K562 (cell line): ENCODE measurements at regions not wholly inside any gene's neighbourhood (a gene's known extent, or its start where the extent isn't known, plus 50 kb on each side); places are given as distances from the start of the nearest gene placed in this dataset.

Source experiments
- DDX20 ChIP-seq: fragments of 450-650 bp; IDR thresholded peaks from 2 replicates; pipeline ENCODE4 v1.6.1; 2016; ENCODE audit warnings: missing genetic modification characterization, low read depth, mild to moderate bottlenecking, missing compliant biosample characterization, moderate library complexity
- E2F3 ChIP-seq: fragments of 250-450 bp; sonication (Bioruptor Pico); IDR thresholded peaks from 2 replicates; pipeline ENCODE4 v1.4.0; 2020; ENCODE audit warnings: mild to moderate bottlenecking
- FOXJ2 ChIP-seq: fragments of 200-800 bp; sonication (Bioruptor generic); IDR thresholded peaks from 2 replicates; pipeline ENCODE4 v1.6.1; 2016; ENCODE audit warnings: missing genetic modification characterization, missing compliant biosample characterization
- GATAD2B ChIP-seq: fragments of 450-650 bp; IDR thresholded peaks from 2 replicates; pipeline ENCODE4 v1.6.1; 2017; ENCODE audit warnings: mild to moderate bottlenecking, borderline replicate concordance
- LARP7 ChIP-seq: fragments of 450-650 bp; IDR thresholded peaks from 2 replicates; pipeline ENCODE4 v1.6.1; 2016
- MED1 ChIP-seq: sonication (generic); formaldehyde crosslinking; IDR thresholded peaks from 2 replicates; pipeline ENCODE4 v1.8.1; 2023; ENCODE audit warnings: missing genetic modification reagents, borderline replicate concordance
- NFIC ChIP-seq: fragments of 450-650 bp; IDR thresholded peaks from 2 replicates; pipeline ENCODE4 v1.6.1; 2017; ENCODE audit warnings: mild to moderate bottlenecking, inconsistent platforms
- POLR3G ChIP-seq: IDR thresholded peaks from 2 replicates; pipeline ENCODE4 v1.6.1; 2011; ENCODE audit not compliant: insufficient read length, insufficient replicate concordance; ENCODE audit errors: extremely low read depth
- PURB ChIP-seq: sonication (generic); formaldehyde crosslinking; IDR thresholded peaks from 2 replicates; pipeline ENCODE4 v1.9.0; 2021; ENCODE audit warnings: low read depth, mild to moderate bottlenecking, missing genetic modification reagents
- SMARCA5 ChIP-seq: fragments of 450-650 bp; IDR thresholded peaks from 2 replicates; pipeline ENCODE4 v1.6.1; 2016
- TEAD4 ChIP-seq, 2 experiments: sonication (generic) in 1 of 2; formaldehyde crosslinking in 1 of 2; IDR thresholded peaks; 2 replicates each; pipeline versions ENCODE4 v1.6.1 to v1.8.0; 2012 to 2022; ENCODE audit warnings: borderline replicate concordance in 1 of 2, inconsistent platforms in 1 of 2, low read length in 1 of 2, mild to moderate bottlenecking in 1 of 2, missing genetic modification reagents in 1 of 2
- ZNF197 ChIP-seq: fragments of 200-800 bp; sonication (Bioruptor generic); IDR thresholded peaks from 2 replicates; pipeline ENCODE4 v1.6.1; 2016; ENCODE audit warnings: low read depth, missing genetic modification characterization, missing compliant biosample characterization
- ZNF239 ChIP-seq: fragments of 250-450 bp; sonication (Bioruptor Pico); IDR thresholded peaks from 2 replicates; pipeline ENCODE4 v1.4.0; 2020; ENCODE audit warnings: mild to moderate bottlenecking
- ZNF766 ChIP-seq: fragments of 200-800 bp; sonication (Bioruptor generic); conservative IDR thresholded peaks from 2 replicates; pipeline ENCODE4 v1.6.1; 2016; ENCODE audit warnings: missing genetic modification characterization, missing compliant biosample characterization
- TF ChIP-seq, protein P1 (sequence below), 2 experiments: fragments of 450-650 bp; IDR thresholded peaks; 2 replicates each; pipeline ENCODE4 v1.6.1; 2018; ENCODE audit warnings: mild to moderate bottlenecking in 2 of 2, low read depth in 1 of 2; ENCODE audit not compliant: partially characterized antibody in 2 of 2
- TF ChIP-seq, protein P2 (sequence below): IDR thresholded peaks from 2 replicates; pipeline ENCODE4 v1.6.1; 2016; ENCODE audit warnings: missing genetic modification characterization, missing compliant biosample characterization

DNA sequence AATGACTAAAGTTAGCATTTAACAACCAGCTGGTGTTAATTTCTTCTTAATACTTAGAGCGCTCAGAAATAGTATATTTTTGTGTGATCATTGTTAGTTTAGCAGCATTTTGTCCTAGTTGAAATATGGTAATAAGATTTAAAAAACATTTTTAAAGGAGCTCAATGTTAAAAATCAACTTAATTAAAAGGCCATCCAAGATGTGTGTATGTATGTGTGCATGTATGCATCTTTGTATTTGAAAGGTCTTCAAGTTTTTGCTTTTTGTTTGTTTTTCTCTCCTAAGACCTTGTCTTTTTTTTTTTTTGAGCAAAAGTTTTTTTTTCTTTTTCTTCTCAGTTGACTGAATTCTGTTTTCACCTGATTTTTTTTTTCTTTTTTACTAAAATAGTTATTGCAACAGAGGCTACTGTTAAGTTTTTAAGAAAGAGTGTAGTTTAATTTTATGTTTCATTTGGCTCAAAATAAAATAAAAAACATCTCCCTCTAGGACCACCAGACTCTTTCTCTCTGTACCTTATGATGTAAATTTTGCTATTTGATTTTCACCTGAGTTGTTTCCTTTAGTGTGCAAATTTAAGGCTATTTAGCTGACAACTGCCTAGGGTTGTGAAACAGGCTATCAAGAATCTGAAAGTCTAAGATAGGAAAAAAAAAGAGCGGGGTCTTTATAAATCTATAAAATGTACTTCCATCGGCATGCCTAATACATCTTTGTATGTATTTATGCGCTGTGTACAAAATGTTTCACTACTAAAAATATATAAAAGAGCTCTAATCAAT lies 76.4 kb upstream of the C1GALT1 start (continued):
- TF ChIP-seq, protein P1, sequence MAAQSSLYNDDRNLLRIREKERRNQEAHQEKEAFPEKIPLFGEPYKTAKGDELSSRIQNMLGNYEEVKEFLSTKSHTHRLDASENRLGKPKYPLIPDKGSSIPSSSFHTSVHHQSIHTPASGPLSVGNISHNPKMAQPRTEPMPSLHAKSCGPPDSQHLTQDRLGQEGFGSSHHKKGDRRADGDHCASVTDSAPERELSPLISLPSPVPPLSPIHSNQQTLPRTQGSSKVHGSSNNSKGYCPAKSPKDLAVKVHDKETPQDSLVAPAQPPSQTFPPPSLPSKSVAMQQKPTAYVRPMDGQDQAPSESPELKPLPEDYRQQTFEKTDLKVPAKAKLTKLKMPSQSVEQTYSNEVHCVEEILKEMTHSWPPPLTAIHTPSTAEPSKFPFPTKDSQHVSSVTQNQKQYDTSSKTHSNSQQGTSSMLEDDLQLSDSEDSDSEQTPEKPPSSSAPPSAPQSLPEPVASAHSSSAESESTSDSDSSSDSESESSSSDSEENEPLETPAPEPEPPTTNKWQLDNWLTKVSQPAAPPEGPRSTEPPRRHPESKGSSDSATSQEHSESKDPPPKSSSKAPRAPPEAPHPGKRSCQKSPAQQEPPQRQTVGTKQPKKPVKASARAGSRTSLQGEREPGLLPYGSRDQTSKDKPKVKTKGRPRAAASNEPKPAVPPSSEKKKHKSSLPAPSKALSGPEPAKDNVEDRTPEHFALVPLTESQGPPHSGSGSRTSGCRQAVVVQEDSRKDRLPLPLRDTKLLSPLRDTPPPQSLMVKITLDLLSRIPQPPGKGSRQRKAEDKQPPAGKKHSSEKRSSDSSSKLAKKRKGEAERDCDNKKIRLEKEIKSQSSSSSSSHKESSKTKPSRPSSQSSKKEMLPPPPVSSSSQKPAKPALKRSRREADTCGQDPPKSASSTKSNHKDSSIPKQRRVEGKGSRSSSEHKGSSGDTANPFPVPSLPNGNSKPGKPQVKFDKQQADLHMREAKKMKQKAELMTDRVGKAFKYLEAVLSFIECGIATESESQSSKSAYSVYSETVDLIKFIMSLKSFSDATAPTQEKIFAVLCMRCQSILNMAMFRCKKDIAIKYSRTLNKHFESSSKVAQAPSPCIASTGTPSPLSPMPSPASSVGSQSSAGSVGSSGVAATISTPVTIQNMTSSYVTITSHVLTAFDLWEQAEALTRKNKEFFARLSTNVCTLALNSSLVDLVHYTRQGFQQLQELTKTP (IDR thresholded peaks at IDR 0.05; ENCODE audit: low read depth in 1 of 2, partially characterized antibody in 2 of 2) = peak in 1 of 2 experiments; percentile 72
- no peak for TF ChIP-seq ZNF766 (CRISPR knock-in tag)
- peak; percentile 49; the same call in 1 of the 2 replicates for TF ChIP-seq NFIC
- no peak for TF ChIP-seq TEAD4 (IDR thresholded peaks at IDR 0.05; ENCODE audit: low read length)
- no peak for TF ChIP-seq TEAD4 (CRISPR knock-in tag; IDR thresholded peaks at IDR 0.05; ENCODE audit: borderline replicate concordance)
- peak; percentile 25; the same call in 1 of the 2 replicates for TF ChIP-seq GATAD2B
- TF ChIP-seq SMARCA5 = no peak
- no peak for TF ChIP-seq E2F3 (CRISPR knock-in tag)
- TF ChIP-seq, protein P2, sequence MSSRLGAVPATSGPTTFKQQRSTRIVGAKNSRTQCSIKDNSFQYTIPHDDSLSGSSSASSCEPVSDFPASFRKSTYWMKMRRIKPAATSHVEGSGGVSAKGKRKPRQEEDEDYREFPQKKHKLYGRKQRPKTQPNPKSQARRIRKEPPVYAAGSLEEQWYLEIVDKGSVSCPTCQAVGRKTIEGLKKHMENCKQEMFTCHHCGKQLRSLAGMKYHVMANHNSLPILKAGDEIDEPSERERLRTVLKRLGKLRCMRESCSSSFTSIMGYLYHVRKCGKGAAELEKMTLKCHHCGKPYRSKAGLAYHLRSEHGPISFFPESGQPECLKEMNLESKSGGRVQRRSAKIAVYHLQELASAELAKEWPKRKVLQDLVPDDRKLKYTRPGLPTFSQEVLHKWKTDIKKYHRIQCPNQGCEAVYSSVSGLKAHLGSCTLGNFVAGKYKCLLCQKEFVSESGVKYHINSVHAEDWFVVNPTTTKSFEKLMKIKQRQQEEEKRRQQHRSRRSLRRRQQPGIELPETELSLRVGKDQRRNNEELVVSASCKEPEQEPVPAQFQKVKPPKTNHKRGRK (tag) = peak; percentile 77; the same call in 1 of the 2 replicates
- TF ChIP-seq PURB (CRISPR knock-in tag) = no peak
- TF ChIP-seq MED1 (CRISPR knock-in tag) = no peak
- no peak for TF ChIP-seq FOXJ2 (tag)
- no peak for TF ChIP-seq ZNF239 (CRISPR knock-in tag)
- TF ChIP-seq POLR3G = no peak
- TF ChIP-seq LARP7 = no peak
- TF ChIP-seq ZNF197 (CRISPR knock-in tag) = no peak
- TF ChIP-seq DDX20 (tag) = no peak
